ENCODE measurements at regions not wholly inside any gene's neighbourhood (a gene's known extent, or its start where the extent isn't known, plus 50 kb on each side); places are given as distances from the start of the nearest gene placed in this dataset. TPM values are rescaled to one million over a fixed set of nuclear protein-coding genes. Genes with fewer than 3 reads are reported as not detected.

DNA sequence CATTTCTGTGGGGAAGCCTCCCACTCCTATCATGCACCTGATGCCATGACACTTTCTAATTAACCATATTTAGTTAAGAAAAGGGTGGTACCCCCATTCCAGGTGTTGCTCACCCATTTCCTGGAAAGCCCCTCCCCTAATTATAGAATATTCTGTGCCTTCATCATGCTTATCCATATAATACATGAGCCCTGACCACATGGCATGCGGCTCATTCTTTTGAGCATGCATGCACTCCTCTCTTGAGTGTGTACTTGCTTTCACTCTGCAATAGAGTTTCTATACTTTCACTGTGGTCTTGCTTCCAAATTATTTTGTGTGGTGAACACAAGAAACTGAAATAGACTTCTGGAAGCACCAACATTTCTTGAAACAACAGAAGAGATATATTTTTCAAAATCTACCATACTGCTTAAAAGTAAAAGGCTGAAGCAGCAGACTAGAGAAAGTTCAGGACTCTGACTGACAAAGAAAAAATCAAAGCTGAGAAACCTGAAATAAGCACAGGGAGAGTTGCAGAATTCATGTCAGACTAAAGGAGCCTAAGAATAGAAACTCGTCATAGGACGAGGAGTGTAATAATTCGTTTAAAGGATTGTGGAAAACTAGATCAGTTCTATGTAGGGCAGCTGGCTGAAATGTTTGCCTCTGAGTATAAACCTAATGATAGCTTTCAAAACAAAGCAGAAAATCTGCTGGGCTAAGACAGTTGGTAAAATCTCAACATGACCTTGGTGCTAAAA, 144.8 kb downstream of the KITLG start:
- Histone ChIP-seq H3K4me1 (ENCODE audit: control insufficient read depth in 5 of 5, insufficient read depth in 5 of 5, low read length in 5 of 5) (peaks cover 0 to 19% (median 1%) of the 10 kb centered on the region in 5 donors), H3K4me3 (no peak overlapping the region), H3K27ac (ENCODE audit: low read depth in 1 of 2, low read length in 1 of 2) (no peak overlapping the region), H3K36me3 (ENCODE audit: control insufficient read depth in 4 of 4, insufficient read depth in 4 of 4, low read length in 4 of 4) (no peaks in the 10 kb centered on the region), H3K9ac (ENCODE audit: insufficient read depth in 1 of 2, low read length in 2 of 2) (peak overlapping the region in 1 of 2 donors; percentile 23), H3K27me3 (ENCODE audit: control insufficient read depth in 3 of 3, insufficient read depth in 3 of 3, low read length in 2 of 3) (no peaks in the 10 kb centered on the region), H3K9me3 (ENCODE audit: control insufficient read depth in 4 of 4, insufficient read depth in 3 of 4, low read length in 3 of 4) (peaks cover 0 to 4% (median 0%) of the 10 kb centered on the region in 4 donors)
- TF ChIP-seq, protein P1, sequence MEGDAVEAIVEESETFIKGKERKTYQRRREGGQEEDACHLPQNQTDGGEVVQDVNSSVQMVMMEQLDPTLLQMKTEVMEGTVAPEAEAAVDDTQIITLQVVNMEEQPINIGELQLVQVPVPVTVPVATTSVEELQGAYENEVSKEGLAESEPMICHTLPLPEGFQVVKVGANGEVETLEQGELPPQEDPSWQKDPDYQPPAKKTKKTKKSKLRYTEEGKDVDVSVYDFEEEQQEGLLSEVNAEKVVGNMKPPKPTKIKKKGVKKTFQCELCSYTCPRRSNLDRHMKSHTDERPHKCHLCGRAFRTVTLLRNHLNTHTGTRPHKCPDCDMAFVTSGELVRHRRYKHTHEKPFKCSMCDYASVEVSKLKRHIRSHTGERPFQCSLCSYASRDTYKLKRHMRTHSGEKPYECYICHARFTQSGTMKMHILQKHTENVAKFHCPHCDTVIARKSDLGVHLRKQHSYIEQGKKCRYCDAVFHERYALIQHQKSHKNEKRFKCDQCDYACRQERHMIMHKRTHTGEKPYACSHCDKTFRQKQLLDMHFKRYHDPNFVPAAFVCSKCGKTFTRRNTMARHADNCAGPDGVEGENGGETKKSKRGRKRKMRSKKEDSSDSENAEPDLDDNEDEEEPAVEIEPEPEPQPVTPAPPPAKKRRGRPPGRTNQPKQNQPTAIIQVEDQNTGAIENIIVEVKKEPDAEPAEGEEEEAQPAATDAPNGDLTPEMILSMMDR (IDR thresholded peaks at IDR 0.05; ENCODE audit: control extremely low read depth, extremely low read depth) = no peak
- no peak for ATAC-seq (ENCODE audit: insufficient read depth, low FRiP score)
- WGBS, 2 donors = 69 to 82% methylated on average over 4 of the region's 4 CpGs
- DNase-seq = peak in 1 of 3 donors; percentile 8

- peaks cover 0 to 16% (median 1%) of the 10 kb centered on the region in 5 donors for H3K4me1 ChIP-seq (ENCODE audit: control insufficient read depth in 5 of 5, insufficient read depth in 5 of 5, low read length in 5 of 5)
- no peaks in the 10 kb centered on the region for H3K27me3 ChIP-seq (ENCODE audit: control insufficient read depth in 3 of 3, insufficient read depth in 3 of 3, low read length in 2 of 3)
- DNase-seq (no peak), ATAC-seq (ENCODE audit: insufficient read depth, low FRiP score) (no peak)
- H3K36me3 ChIP-seq (ENCODE audit: control insufficient read depth in 4 of 4, insufficient read depth in 4 of 4, low read length in 4 of 4) = no peaks in the 10 kb centered on the region
- no peak overlapping the region for H3K9ac ChIP-seq (ENCODE audit: insufficient read depth in 1 of 2, low read length in 2 of 2)
- WGBS, 2 donors = 91 to 96% methylated on average over 3 of the region's 3 CpGs
- H3K27ac ChIP-seq (ENCODE audit: low read depth in 1 of 2, low read length in 1 of 2) = no peak overlapping the region
- H3K9me3 ChIP-seq (ENCODE audit: control insufficient read depth in 4 of 4, insufficient read depth in 3 of 4, low read length in 3 of 4) = peaks cover 0 to 4% (median 0%) of the 10 kb centered on the region in 4 donors
- no peak overlapping the region for H3K4me3 ChIP-seq
- TF ChIP-seq, protein P1 (IDR thresholded peaks at IDR 0.05; ENCODE audit: control extremely low read depth, extremely low read depth) = no peak
Measured at GRCh38 chr12:88437226-88437625, 143.0 kb downstream of the KITLG start.

Small RNA genes lying in the stretch of these regions (small RNA-seq; reads per million reads assigned to genes)
- gene RF00019 (ENCODE audit: low replicate concordance) = not detected
